ENCODE measurements at regions not wholly inside any gene's neighbourhood (a gene's known extent, or its start where the extent isn't known, plus 50 kb on each side); places are given as distances from the start of the nearest gene placed in this dataset.

DNA sequence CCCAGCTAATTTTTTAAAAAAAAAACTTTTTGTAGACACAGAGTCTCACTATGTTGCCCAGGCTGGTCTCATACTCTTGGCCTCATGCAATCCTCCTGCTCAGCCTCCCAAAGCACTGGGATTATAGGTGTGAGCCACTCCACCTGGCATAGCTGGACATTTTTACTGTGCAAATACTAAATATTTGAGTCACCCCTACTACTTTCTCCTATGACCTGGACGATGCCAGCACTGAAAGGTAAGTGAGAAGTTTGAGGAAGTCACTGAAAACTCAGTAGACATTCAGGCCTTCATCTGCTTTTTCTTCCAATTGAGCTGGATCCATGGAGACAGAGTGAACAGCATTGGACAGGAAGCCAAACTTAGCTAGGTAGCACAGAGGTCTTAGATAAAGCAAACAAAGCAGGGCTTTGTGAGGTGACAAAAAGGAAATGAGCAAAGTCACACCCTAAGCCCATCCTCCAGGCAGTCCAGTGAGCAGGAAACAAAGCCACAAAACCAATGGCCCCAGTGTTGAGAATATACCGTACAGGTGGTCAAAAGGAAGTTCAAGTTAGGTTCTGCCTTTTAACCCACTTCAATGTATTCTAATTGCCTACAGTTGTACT lies 192.6 kb upstream of the RASA1 start:
- no peak for DNase-seq
- in situ Hi-C loops (cut with HindIII; ENCODE audit: low pct_ligation_motif_present, low pct_unique_long_range_greater_than_20kb, low sequenced_read_pairs), result no loop called here

DNA sequence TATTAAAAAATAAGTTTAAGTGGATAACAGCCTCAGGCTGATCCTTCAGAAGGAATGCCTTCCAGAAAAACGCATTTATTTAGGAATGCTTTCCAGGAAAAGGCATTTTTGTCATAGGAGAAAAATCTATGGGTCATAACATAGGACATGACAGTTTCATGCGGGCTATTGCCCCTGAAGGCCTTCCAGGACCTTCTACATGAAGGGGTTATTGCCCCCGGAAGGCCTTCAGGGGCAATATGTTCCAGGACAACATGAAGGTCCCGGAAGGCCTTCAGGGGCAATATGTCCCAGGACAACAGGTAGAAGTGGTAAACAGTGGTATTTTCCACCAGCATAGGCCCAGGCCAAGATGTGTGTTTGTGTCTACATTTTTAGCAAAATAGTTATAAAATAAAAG lies 191.3 kb upstream of the RASA1 start:
- in situ Hi-C loops (cut with HindIII; ENCODE audit: low pct_ligation_motif_present, low pct_unique_long_range_greater_than_20kb, low sequenced_read_pairs), result no loop called here

DNA sequence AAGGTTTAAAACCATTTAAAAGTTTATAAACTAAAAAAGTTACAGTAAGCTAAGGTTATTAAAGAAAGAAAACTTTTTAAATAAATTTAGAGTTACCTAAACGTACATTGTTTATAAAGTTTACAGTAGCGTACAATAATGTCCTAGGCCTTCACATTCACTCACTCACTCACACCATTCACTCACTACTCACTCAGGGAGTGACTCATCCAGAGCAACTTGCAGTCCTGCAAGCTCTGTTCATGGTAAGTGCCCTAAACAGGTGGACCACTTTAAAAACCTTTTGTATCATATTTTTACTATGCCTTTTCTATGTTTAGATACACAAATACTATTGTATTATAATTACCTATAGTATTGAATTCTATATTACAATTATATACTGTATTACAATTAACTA lies 190.8 kb upstream of the RASA1 start:
- peak; percentile 19 for DNase-seq
- in situ Hi-C loops (cut with HindIII; ENCODE audit: low pct_ligation_motif_present, low pct_unique_long_range_greater_than_20kb, low sequenced_read_pairs), result no loop called here

More for the DNA sequence above, 191.3 kb upstream of the RASA1 start:
- DNase-seq, result no peak

DNA sequence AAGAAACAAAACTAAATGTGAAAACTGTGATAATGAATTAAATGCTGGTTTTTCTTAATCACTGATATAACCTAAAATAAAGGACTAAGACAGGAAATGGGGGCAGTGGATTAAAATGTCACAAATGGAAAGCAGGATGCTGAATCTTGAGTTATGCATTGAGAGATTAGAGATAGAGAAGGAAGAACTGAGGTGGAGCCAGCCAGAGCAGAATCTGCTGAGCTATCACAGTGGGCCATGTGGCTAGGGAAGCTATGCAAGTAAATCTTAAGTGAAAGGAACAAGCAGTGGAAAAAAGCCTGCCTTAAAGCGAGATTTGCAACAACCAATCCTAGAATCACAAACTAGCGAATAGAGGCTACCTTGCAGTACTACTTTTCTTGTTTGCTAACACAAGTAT lies 188.5 kb upstream of the RASA1 start:
- in situ Hi-C loops (cut with HindIII; ENCODE audit: low pct_ligation_motif_present, low pct_unique_long_range_greater_than_20kb, low sequenced_read_pairs), result no loop called here
- DNase-seq, result no peak

- in situ Hi-C loops (cut with HindIII; ENCODE audit: low pct_ligation_motif_present, low pct_unique_long_range_greater_than_20kb, low sequenced_read_pairs), result no loop called here
- DNase-seq, result no peak
Measured at GRCh38 chr5:87081016-87081415, 186.7 kb upstream of the RASA1 start.

GRCh38 chr5:87081511-87082372 lies 185.9 kb upstream of the RASA1 start:
- no peak for DNase-seq
- in situ Hi-C loops (cut with HindIII; ENCODE audit: low pct_ligation_motif_present, low pct_unique_long_range_greater_than_20kb, low sequenced_read_pairs), result no loop called here

DNA sequence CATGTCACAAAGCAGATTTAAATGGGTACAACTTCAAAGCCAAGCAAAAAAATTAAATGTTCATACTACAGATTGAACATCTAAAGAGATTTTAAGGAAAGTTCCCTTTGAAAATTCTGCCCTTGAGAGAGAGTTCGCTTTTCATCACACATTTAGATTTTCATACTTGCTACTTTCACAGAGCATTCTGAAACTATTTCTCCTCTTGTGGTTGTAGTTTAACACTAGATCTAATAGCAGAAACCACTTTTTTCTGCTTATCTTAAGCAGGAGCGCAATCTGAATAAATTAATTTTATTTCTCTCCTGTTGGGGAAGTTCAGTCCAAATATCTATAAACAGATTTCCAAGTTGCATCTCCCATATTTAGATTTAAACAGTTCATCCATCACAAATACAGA lies 173.3 kb upstream of the RASA1 start:
- no peak for DNase-seq
- in situ Hi-C loops (cut with HindIII; ENCODE audit: low pct_ligation_motif_present, low pct_unique_long_range_greater_than_20kb, low sequenced_read_pairs), result no loop called here

DNA sequence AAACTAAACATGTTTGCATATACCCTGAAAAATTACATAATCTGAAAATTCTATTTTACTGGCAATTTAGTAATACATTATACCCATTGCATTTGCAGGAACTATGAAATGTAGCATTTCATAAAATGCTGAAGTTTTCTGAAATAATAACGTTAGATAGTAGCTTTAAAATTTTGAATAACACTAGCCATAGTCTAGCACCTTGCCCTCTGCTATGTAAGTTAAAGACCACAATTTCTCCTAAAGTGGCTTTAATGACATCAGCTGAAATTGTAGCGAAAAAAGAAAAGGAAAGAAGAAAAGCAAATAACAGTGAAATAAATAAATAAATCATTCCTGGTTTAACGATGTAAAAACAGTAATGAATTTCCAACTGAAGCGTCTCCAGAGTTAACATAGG lies 172.8 kb upstream of the RASA1 start:
- in situ Hi-C loops (cut with HindIII; ENCODE audit: low pct_ligation_motif_present, low pct_unique_long_range_greater_than_20kb, low sequenced_read_pairs), result no loop called here

GRCh38 chr5:87095787-87096186 lies 171.9 kb upstream of the RASA1 start:
- no peak for DNase-seq
- in situ Hi-C loops (cut with HindIII; ENCODE audit: low pct_ligation_motif_present, low pct_unique_long_range_greater_than_20kb, low sequenced_read_pairs), result no loop called here

More for the DNA sequence above, 172.8 kb upstream of the RASA1 start:
- no peak for DNase-seq

- DNase-seq, result no peak
- in situ Hi-C loops (cut with HindIII; ENCODE audit: low pct_ligation_motif_present, low pct_unique_long_range_greater_than_20kb, low sequenced_read_pairs), result no loop called here
Measured at GRCh38 chr5:87097664-87098063, 170.0 kb upstream of the RASA1 start.

- in situ Hi-C loops (cut with HindIII; ENCODE audit: low pct_ligation_motif_present, low pct_unique_long_range_greater_than_20kb, low sequenced_read_pairs), result no loop called here
- DNase-seq, result no peak
Measured at GRCh38 chr5:87099291-87099839, 168.3 kb upstream of the RASA1 start.

DNA sequence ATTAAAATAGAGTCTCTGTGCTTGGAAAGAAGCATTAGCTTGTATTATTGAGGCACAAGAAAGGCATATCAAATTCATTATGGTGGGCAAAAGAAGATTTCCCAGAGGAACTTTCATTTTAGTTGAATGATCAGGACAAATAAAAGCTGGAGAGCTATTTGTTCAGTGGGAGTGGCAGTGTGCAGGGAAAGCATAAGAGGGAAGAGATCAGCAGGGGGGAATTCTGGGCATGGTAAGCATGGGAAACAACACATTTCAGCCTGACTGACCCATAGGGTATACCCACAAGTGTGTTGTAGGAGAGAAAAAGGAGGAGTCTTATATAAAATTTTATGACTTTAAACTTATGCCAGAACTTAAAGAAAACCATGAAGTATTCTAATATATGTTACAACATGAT lies 167.7 kb upstream of the RASA1 start:
- DNase-seq, result no peak
- in situ Hi-C loops (cut with HindIII; ENCODE audit: low pct_ligation_motif_present, low pct_unique_long_range_greater_than_20kb, low sequenced_read_pairs), result no loop called here

- in situ Hi-C loops (cut with HindIII; ENCODE audit: low pct_ligation_motif_present, low pct_unique_long_range_greater_than_20kb, low sequenced_read_pairs), result no loop called here
Measured at GRCh38 chr5:87101321-87101720, 166.4 kb upstream of the RASA1 start.

GRCh38 chr5:87102841-87103240 lies 164.8 kb upstream of the RASA1 start:
- in situ Hi-C loops (cut with HindIII; ENCODE audit: low pct_ligation_motif_present, low pct_unique_long_range_greater_than_20kb, low sequenced_read_pairs), result no loop called here
- no peak for DNase-seq

More at GRCh38 chr5:87101321-87101720, 166.4 kb upstream of the RASA1 start:
- DNase-seq, result no peak

DNA sequence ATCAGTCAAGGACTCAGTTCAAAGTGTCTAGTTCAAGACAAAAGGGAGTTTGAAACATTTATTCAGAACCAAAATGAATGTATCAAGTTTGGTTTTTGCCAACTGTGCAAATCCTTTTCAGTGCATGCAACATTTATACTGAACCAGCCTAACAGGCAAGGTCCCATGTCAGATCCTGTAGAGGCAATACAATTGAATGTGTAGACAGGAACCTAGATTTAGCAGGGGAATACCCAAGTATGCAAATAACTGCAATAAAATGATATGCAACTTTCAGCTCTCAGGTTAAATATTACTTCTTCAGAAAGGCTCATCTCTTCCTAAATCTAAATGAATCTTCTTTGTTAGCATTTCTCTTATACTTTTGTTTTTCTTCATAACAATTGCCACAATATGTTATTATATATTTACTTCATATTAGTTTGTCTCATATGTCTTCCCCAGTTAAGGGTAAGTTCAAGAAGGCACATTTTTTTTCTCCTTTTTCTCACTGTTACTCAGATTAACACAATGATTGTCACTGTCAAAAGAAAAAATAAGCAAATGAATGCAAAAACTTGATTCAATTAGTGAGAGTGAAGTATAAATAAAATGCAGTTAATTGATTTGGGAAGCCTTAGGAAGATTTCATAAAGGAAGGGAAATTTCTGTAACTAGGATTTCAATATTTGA lies 163.9 kb upstream of the RASA1 start:
- in situ Hi-C loops (cut with HindIII; ENCODE audit: low pct_ligation_motif_present, low pct_unique_long_range_greater_than_20kb, low sequenced_read_pairs), result no loop called here
- DNase-seq, result no peak

GRCh38 chr5:87105577-87105976 lies 162.1 kb upstream of the RASA1 start:
- DNase-seq, result no peak
- in situ Hi-C loops (cut with HindIII; ENCODE audit: low pct_ligation_motif_present, low pct_unique_long_range_greater_than_20kb, low sequenced_read_pairs), result no loop called here

- DNase-seq, result no peak
- in situ Hi-C loops (cut with HindIII; ENCODE audit: low pct_ligation_motif_present, low pct_unique_long_range_greater_than_20kb, low sequenced_read_pairs), result no loop called here
Measured at GRCh38 chr5:87109746-87110145, 157.9 kb upstream of the RASA1 start.

GRCh38 chr5:87110721-87111120 lies 157.0 kb upstream of the RASA1 start:
- no peak for DNase-seq
- in situ Hi-C loops (cut with HindIII; ENCODE audit: low pct_ligation_motif_present, low pct_unique_long_range_greater_than_20kb, low sequenced_read_pairs), result no loop called here

- in situ Hi-C loops (cut with HindIII; ENCODE audit: low pct_ligation_motif_present, low pct_unique_long_range_greater_than_20kb, low sequenced_read_pairs), result no loop called here
- peak; percentile 96 for DNase-seq
Measured at GRCh38 chr5:87113861-87114260, 153.8 kb upstream of the RASA1 start.

Data from ACHN (cell line).